Thymus (tissue), 11 donors: ENCODE measurements at regions not wholly inside any gene's neighbourhood (a gene's known extent, or its start where the extent isn't known, plus 50 kb on each side); places are given as distances from the start of the nearest gene placed in this dataset.

Experiments
- DNase-seq, 9 donors: peaks; one replicate each; pipeline ENCODE4 v3.0.0-alpha.2; 2013; ENCODE audit warnings: low spot score in 9 of 9, low read depth in 6 of 9, missing footprints in 1 of 9
- H3K27ac ChIP-seq, 2 donors: one replicate each; pipeline ENCODE4 v1.5.1; 2013; ENCODE audit warnings: control low read depth in 1 of 2, low read depth in 1 of 2, low read length in 1 of 2, mild to moderate bottlenecking in 1 of 2, moderate library complexity in 1 of 2
- H3K27me3 ChIP-seq, 2 donors: one replicate each; pipeline ENCODE4 v1.5.1; 2013; ENCODE audit warnings: low read length in 1 of 2; ENCODE audit not compliant: control insufficient read depth in 2 of 2, insufficient read depth in 1 of 2
- H3K36me3 ChIP-seq, 2 donors: one replicate each; pipeline ENCODE4 v1.5.1; 2013; ENCODE audit warnings: low read length in 1 of 2, mild to moderate bottlenecking in 1 of 2, moderate library complexity in 1 of 2; ENCODE audit not compliant: control insufficient read depth in 2 of 2, insufficient read depth in 2 of 2
- H3K4me1 ChIP-seq, 2 donors: one replicate each; pipeline ENCODE4 v1.5.1; 2013; ENCODE audit warnings: low read length in 2 of 2; ENCODE audit not compliant: control insufficient read depth in 2 of 2, insufficient read depth in 2 of 2
- H3K4me3 ChIP-seq, 2 donors: one replicate each; pipeline ENCODE4 v1.5.1; 2013; ENCODE audit warnings: low read length in 2 of 2, control low read depth in 1 of 2, mild to moderate bottlenecking in 1 of 2
- H3K9me3 ChIP-seq, 2 donors: one replicate each; pipeline ENCODE4 v1.5.1; 2013; ENCODE audit warnings: low read length in 1 of 2, mild to moderate bottlenecking in 1 of 2; ENCODE audit not compliant: control insufficient read depth in 2 of 2, insufficient read depth in 1 of 2
- WGBS: extraction: QIAGEN DNeasy Blood & Tissue Kit; methylation state at CpG from one replicate; pipeline ENCODE4 v1.1.7; 2013; 5-methylcytosine and 5-hydroxymethylcytosine counted together
- donor health status: healthy.

GRCh38 chr6:1122083-1122482 lies 189.8 kb upstream of the FOXQ1 start:
- WGBS, result 91% methylated on average over 4 of the region's 4 CpGs
- H3K4me3 ChIP-seq, result no peak overlapping the region
- DNase-seq, result no peak
- no peaks in the 10 kb centered on the region for H3K27me3 ChIP-seq
- no peaks in the 10 kb centered on the region for H3K36me3 ChIP-seq
- no peaks in the 10 kb centered on the region for H3K4me1 ChIP-seq
- no peak overlapping the region for H3K27ac ChIP-seq
- no peaks in the 10 kb centered on the region for H3K9me3 ChIP-seq

- Histone ChIP-seq H3K27ac (no peak overlapping the region), H3K4me3 (no peak overlapping the region), H3K9me3 (no peaks in the 10 kb centered on the region), H3K27me3 (no peaks in the 10 kb centered on the region), H3K36me3 (no peaks in the 10 kb centered on the region), H3K4me1 (no peaks in the 10 kb centered on the region)
- DNase-seq, result no peak
- WGBS, result 80% methylated on average over 2 of the region's 2 CpGs
Measured at GRCh38 chr6:1118287-1118647, 193.6 kb upstream of the FOXQ1 start.

- WGBS, result 81% methylated on average over 6 of the region's 6 CpGs
Measured at GRCh38 chr6:1117530-1118286, 194.2 kb upstream of the FOXQ1 start.

GRCh38 chr6:1116149-1116548 lies 195.7 kb upstream of the FOXQ1 start:
- Histone ChIP-seq H3K27me3 (no peaks in the 10 kb centered on the region), H3K4me3 (no peak overlapping the region), H3K36me3 (no peaks in the 10 kb centered on the region), H3K4me1 (no peaks in the 10 kb centered on the region), H3K9me3 (no peaks in the 10 kb centered on the region), H3K27ac (no peak overlapping the region)
- 77% methylated on average over 3 of the region's 3 CpGs for WGBS
- no peak for DNase-seq

More at GRCh38 chr6:1117530-1118286, 194.2 kb upstream of the FOXQ1 start:
- H3K27me3 ChIP-seq, result no peaks in the 10 kb centered on the region
- no peaks in the 10 kb centered on the region for H3K36me3 ChIP-seq
- no peak overlapping the region for H3K4me3 ChIP-seq
- no peak for DNase-seq
- H3K9me3 ChIP-seq, result no peaks in the 10 kb centered on the region
- no peak overlapping the region for H3K27ac ChIP-seq
- H3K4me1 ChIP-seq, result no peaks in the 10 kb centered on the region

- no peak overlapping the region for H3K4me3 ChIP-seq
- WGBS, result 90% methylated on average over 7 of the region's 7 CpGs
Measured at GRCh38 chr6:1113916-1114540, 197.9 kb upstream of the FOXQ1 start.

GRCh38 chr6:1111361-1111760 lies 200.5 kb upstream of the FOXQ1 start:
- 28% methylated on average over 6 of the region's 6 CpGs for WGBS
- Histone ChIP-seq H3K27ac (no peak overlapping the region), H3K4me3 (no peak overlapping the region), H3K4me1 (no peaks in the 10 kb centered on the region), H3K27me3 (no peaks in the 10 kb centered on the region), H3K36me3 (no peaks in the 10 kb centered on the region), H3K9me3 (no peaks in the 10 kb centered on the region)
- no peak for DNase-seq

More at GRCh38 chr6:1113916-1114540, 197.9 kb upstream of the FOXQ1 start:
- Histone ChIP-seq H3K27me3 (no peaks in the 10 kb centered on the region), H3K36me3 (no peaks in the 10 kb centered on the region), H3K9me3 (no peaks in the 10 kb centered on the region), H3K27ac (no peak overlapping the region), H3K4me1 (no peaks in the 10 kb centered on the region)
- no peak for DNase-seq

GRCh38 chr6:1110941-1111349 lies 201.0 kb upstream of the FOXQ1 start:
- 88% methylated on average over 12 of the region's 12 CpGs for WGBS
- H3K27ac ChIP-seq, result no peak overlapping the region
- no peak overlapping the region for H3K4me3 ChIP-seq

GRCh38 chr6:1110164-1110563 lies 201.7 kb upstream of the FOXQ1 start:
- Histone ChIP-seq H3K4me3 (no peak overlapping the region), H3K9me3 (no peaks in the 10 kb centered on the region), H3K4me1 (no peaks in the 10 kb centered on the region), H3K36me3 (no peaks in the 10 kb centered on the region), H3K27me3 (no peaks in the 10 kb centered on the region), H3K27ac (no peak overlapping the region)
- DNase-seq, result no peak
- WGBS, result 94% methylated on average over 2 of the region's 2 CpGs

More at GRCh38 chr6:1110941-1111349, 201.0 kb upstream of the FOXQ1 start:
- H3K27me3 ChIP-seq, result no peaks in the 10 kb centered on the region
- no peaks in the 10 kb centered on the region for H3K4me1 ChIP-seq
- no peaks in the 10 kb centered on the region for H3K9me3 ChIP-seq
- no peaks in the 10 kb centered on the region for H3K36me3 ChIP-seq
- no peak for DNase-seq

- Histone ChIP-seq H3K9me3 (no peaks in the 10 kb centered on the region), H3K36me3 (no peaks in the 10 kb centered on the region), H3K27ac (no peak overlapping the region), H3K27me3 (no peaks in the 10 kb centered on the region), H3K4me1 (no peaks in the 10 kb centered on the region), H3K4me3 (no peak overlapping the region)
- 71% methylated on average over 2 of the region's 2 CpGs for WGBS
- DNase-seq, result no peak
Measured at GRCh38 chr6:1109134-1109533, 202.8 kb upstream of the FOXQ1 start.
